GM19025 (cell line): ENCODE measurements at regions not wholly inside any gene's neighbourhood (a gene's known extent, or its start where the extent isn't known, plus 50 kb on each side); places are given as distances from the start of the nearest gene placed in this dataset.
"Not testable (repeated sequence)": the region's sequence is repeated elsewhere in the genome, so short reads cannot be mapped to it uniquely, and the experiment has no call there.

ENCODE experiments used
- ATAC-seq: cut with Tn5 transposase; IDR thresholded peaks from one replicate; pipeline ENCODE4 v1.9.1; 2021; ENCODE audit warnings: mild to moderate bottlenecking, low read depth, moderate library complexity; ENCODE audit not compliant: unreplicated experiment

DNA sequence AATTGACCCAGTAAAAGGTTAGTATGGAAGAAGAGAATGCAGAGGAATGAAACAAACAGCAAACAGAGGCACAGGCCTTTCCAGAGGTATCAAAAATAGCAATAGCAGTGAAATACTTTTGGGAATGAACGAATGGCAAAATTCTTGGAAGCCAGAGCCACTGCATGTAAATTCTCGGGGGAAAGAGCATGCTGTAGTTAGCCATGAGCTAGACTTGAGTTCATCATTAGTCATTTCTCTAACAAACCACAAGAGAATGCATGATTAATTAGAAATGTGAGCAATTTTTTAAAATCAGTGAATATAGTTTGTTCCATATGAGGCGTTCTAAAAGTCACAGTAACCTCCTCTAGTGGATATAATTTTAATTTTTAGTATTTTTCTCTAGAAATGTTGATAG is 170.3 kb upstream of the PRR16 start:
- ATAC-seq = no peak

DNA sequence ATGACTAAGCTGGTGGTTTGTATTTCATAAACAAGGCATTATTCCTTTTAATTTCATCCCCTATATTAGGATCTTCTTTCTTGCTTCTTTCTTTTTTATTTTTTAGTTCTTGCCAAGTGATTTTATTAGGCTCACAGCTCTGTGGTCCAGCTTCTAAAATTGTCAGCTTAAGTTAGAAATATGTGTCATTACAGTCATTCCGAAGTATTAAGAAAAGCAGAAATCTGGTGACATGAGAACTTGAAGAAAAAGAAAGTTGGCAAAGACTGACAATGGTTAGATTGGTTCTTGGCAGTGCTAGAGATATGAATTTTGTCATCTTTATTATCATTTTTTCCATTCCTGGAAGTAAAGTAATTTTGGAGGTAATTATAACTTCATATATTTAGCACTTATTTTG is 166.5 kb upstream of the PRR16 start:
- no peak for ATAC-seq

DNA sequence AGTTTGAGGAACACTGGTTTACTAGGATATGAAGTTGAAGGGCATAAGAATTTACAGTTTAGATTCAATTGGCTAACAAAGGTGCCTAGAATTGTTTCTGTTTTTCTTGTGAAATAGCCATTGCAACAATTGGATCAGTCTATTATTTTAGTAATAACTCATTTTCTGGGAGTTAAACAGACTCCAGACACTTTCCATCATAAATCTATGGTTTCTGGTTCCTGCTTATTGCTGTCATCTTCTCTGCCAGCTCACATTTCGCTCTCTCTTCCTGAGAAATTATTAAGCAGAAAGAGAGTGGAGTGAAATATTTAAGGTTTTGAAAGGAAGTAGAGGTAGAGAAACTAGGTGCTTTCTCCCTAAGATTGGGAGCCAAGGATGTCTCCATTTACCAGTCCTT is 165.1 kb upstream of the PRR16 start:
- ATAC-seq = no peak

DNA sequence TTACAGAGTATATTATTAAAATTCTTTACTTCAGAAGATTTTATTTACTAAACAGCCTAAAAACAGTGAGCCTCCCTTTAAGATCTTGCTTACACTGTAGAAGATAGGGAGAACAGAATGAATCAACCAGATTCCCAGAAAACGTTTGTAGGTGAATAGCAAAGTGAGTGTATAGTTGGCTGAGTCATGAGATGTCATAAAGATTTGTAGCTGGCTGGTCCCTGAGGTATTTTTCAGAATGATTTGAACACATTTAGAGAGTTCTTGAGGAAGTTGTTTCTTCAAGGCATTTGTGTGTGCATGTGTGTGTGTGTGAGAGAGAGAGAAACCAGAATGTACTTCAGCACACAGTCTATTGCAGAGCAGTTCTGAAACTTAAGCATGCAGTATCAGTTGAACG is 159.4 kb upstream of the PRR16 start:
- no peak for ATAC-seq

- no peak for ATAC-seq
Measured at GRCh38 chr5:120306303-120306702, 157.8 kb upstream of the PRR16 start.

DNA sequence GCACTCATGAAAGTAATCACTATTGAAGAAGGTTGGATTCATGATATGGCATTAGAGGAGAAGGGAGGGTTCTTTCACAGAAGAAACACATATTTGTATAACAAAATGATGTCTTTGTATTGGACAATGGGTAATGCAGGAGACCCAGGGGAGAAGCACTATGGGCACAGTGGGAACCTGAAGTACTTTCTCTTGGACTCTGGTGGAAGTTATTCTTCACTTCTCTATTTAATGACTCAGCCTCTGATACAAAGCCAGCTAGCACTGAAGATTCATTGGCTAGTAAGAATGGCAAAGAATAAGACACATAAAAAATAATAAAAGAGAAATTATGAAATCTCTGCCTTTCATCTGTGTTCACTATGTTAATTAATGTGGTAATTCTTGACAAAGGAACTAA is 149.9 kb upstream of the PRR16 start:
- ATAC-seq = no peak

DNA sequence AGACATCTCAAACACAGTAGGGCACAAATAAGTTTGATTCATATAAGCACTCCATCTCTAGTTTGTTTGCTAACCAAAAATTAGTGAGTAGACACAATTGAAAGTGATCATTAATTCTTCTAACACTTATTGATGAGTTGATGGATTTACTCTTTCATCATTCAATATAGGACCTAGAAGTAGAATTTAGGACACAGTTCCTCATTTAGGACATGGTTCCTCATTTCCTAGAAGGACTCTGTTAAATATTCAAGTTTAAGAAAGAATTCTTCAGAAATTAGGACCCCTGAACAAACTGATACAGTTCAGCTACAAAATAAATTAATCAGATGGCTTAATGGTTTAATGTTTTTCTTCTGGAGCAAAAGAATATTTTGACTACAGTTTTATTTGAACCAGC is 143.5 kb upstream of the PRR16 start:
- no peak for ATAC-seq

DNA sequence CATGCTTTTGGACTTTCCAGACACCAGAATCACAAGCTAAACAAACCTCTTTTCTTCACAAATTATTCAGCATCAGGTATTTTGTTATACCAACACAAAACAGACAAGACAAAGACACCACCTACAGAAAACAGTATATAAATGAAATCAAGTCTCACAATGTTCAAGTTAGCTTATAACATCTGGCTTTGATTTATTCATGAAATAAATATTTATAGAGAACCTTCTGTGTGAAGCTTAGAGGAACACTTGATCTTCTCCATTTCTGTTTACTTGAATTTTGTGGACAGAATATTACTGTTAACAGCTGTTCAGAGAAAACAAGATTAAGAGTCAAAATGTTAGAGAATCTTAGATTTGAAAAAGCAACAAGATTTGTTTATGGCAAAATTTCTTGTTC is 137.4 kb upstream of the PRR16 start:
- no peak for ATAC-seq

DNA sequence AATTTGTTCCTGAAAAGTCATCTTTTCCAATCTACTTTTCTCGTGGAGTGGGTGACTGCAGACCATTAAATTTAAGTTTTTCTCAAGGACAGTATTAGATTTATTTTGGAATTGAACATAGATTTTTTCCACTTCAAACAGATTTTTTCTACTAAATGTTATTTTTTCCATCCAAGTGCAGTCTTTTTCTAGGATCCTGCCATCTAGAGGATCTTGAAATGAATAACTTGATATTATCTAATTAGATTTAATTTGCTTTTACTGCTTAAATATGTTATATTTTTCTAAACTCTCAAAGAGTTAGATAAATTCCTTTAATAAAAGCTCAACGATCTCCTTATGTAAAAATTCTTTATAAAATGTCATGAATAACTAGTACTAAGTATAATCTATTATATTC is 136.9 kb upstream of the PRR16 start:
- no peak for ATAC-seq

GRCh38 chr5:120329095-120329494 is 135.0 kb upstream of the PRR16 start:
- no peak for ATAC-seq

DNA sequence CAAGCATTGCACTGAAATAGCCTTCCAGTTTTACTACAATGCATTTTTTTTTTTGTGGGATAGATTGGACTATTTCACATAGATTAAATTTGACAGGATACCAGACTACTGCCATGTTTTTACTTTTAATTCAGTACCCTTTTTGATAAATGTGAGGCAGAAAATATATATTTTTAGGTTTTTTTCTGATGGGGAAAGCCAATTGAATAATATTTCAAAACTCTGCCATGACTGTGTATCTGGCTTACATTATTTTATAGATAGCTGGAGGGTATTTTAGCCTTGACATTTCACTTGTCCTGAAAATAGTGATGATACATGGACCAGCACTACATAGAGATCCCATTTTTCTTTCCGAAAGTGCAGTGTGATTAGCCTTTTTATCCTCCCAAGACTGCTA is 133.5 kb upstream of the PRR16 start:
- ATAC-seq = no peak

DNA sequence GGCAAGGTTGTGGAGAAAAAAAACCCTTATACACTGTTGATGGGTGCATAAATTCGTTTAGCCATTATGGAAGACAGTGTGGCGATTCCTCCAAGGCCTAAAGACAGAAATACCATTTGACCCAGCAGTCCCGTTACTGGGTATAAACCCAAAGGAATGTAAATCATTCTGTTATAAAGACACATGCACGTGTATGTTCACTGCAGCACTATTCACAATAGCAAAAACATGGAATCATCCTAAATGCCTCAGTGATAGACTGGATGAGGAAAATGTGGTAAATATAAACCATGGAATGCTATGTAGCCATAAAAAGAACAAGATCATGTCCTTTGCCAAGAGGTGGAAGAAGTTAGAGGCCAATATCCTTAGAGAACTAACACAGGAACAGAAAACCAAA is 119.9 kb upstream of the PRR16 start:
- no peak for ATAC-seq

- no peak for ATAC-seq
Measured at GRCh38 chr5:120345947-120346346, 118.2 kb upstream of the PRR16 start.

DNA sequence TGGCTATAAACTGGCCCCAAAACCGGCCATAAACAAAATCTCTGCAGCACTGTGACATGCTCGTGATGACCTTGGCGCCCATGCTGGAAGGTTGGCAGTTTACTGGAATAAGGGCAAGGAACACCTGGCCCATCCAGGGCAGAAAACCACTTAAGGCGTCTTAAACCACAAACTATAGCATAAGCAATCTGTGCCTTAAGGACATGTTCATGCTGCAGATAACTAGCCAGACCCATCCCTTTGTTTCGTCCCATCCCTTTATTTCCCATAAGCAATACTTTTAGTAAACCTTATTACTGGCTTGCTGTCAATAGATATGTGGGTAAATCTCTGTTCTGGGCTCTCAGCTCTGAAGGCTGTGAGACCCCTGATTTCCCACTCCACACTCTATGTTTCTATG is 113.0 kb upstream of the PRR16 start:
- not testable (repeated sequence) for ATAC-seq

DNA sequence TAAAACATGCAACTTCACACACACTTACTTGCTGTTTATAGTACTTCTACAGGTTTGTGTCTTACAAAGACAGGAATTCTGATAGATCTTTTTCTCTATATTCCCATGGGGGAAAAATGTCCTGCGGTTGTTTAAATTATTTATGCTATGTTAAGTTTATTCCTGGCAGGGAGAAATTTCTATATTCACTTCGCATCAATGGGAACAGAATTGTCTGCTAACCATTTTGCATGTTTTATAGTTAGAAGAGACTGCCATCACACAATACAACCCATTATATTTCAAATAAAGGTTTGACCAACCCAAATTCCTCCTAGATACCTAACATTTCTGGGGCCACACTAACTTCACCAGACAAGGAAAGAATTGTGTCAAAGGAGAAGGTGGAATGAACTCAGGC is 110.0 kb upstream of the PRR16 start:
- ATAC-seq = no peak

- no peak for ATAC-seq
Measured at GRCh38 chr5:120358949-120359348, 105.2 kb upstream of the PRR16 start.

DNA sequence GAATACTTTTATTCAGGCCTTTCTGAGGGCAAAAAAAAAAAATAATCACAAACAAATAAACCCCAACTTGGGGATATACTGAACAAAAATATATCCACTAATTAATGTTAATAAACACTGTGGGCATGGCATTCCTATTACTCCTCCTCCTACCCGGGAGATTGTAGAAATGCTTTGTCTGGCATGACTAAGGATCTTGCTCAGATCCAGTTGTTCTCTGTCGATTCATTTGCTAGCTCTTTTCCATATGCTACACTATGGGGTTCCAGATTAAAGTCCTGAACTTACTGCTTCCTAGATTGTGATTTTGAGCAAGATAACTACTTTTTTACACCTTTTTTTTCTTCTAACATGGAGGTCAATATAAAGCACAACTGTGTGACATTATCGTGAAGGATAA is 102.2 kb upstream of the PRR16 start:
- no peak for ATAC-seq

- ATAC-seq = no peak
Measured at GRCh38 chr5:120362426-120362825, 101.7 kb upstream of the PRR16 start.

- no peak for ATAC-seq
Measured at GRCh38 chr5:120365656-120366446, 98.2 kb upstream of the PRR16 start.

- ATAC-seq = no peak
Measured at GRCh38 chr5:120367896-120368634, 96.0 kb upstream of the PRR16 start.

GRCh38 chr5:120368923-120369715 is 95.0 kb upstream of the PRR16 start:
- ATAC-seq = no peak
